ENCODE measurements at regions not wholly inside any gene's neighbourhood (a gene's known extent, or its start where the extent isn't known, plus 50 kb on each side); places are given as distances from the start of the nearest gene placed in this dataset.
"Not testable (repeated sequence)": the region's sequence is repeated elsewhere in the genome, so short reads cannot be mapped to it uniquely, and the experiment has no call there.

GRCh38 chr5:12626556-12626955 lies 722.3 kb upstream of the CTNND2 start:
- DNase-seq: no peak

- no peak for DNase-seq
These were observed 721.5 kb upstream of the CTNND2 start for GRCh38 chr5:12625667-12626263.

GRCh38 chr5:12624776-12625560 lies 720.7 kb upstream of the CTNND2 start:
- DNase-seq: no peak

GRCh38 chr5:12623408-12623807 lies 719.2 kb upstream of the CTNND2 start:
- DNase-seq: no peak

GRCh38 chr5:12616093-12616492 lies 711.8 kb upstream of the CTNND2 start:
- no peak for DNase-seq

- DNase-seq: no peak
These were observed 711.0 kb upstream of the CTNND2 start for GRCh38 chr5:12615141-12615820.

GRCh38 chr5:12614608-12615007 lies 710.4 kb upstream of the CTNND2 start:
- no peak for DNase-seq

- DNase-seq: no peak
These were observed 706.9 kb upstream of the CTNND2 start for GRCh38 chr5:12611132-12611531.

GRCh38 chr5:12607817-12608216 lies 703.6 kb upstream of the CTNND2 start:
- DNase-seq: not testable (repeated sequence)

GRCh38 chr5:12592228-12592627 lies 688.0 kb upstream of the CTNND2 start:
- DNase-seq: no peak

GRCh38 chr5:12586406-12586805 lies 682.2 kb upstream of the CTNND2 start:
- DNase-seq: no peak

- not testable (repeated sequence) for DNase-seq
These were observed 674.6 kb upstream of the CTNND2 start for GRCh38 chr5:12578803-12579202.

GRCh38 chr5:12576953-12577352 lies 672.7 kb upstream of the CTNND2 start:
- not testable (repeated sequence) for DNase-seq

- DNase-seq: peak; percentile 49
These were observed 670.2 kb upstream of the CTNND2 start for GRCh38 chr5:12574298-12575093.

- DNase-seq: peak; percentile 54
These were observed 669.7 kb upstream of the CTNND2 start for GRCh38 chr5:12573916-12574297.

- DNase-seq: no peak
These were observed 666.4 kb upstream of the CTNND2 start for GRCh38 chr5:12570688-12571087.

- no peak for DNase-seq
These were observed 662.2 kb upstream of the CTNND2 start for GRCh38 chr5:12566441-12566840.

- no peak for DNase-seq
These were observed 652.8 kb upstream of the CTNND2 start for GRCh38 chr5:12557012-12557411.

GRCh38 chr5:12526113-12526512 lies 621.9 kb upstream of the CTNND2 start:
- DNase-seq: no peak

- DNase-seq: no peak
These were observed 617.9 kb upstream of the CTNND2 start for GRCh38 chr5:12522116-12522515.

- not testable (repeated sequence) for DNase-seq
These were observed 600.7 kb upstream of the CTNND2 start for GRCh38 chr5:12504983-12505382.

GRCh38 chr5:12488161-12488560 lies 583.9 kb upstream of the CTNND2 start:
- DNase-seq: no peak

GRCh38 chr5:12480487-12480886 lies 576.2 kb upstream of the CTNND2 start:
- DNase-seq: no peak
